Fibroblast of skin of right quadriceps (primary cell): ENCODE measurements at regions not wholly inside any gene's neighbourhood (a gene's known extent, or its start where the extent isn't known, plus 50 kb on each side); places are given as distances from the start of the nearest gene placed in this dataset.

Experiments
- DNase-seq: peaks from one replicate; pipeline ENCODE4 v3.0.0-alpha.2; 2013

- no peak for DNase-seq
Measured at GRCh38 chr11:70733327-70734325, 335.3 kb downstream of the CTTN start.

- no peak for DNase-seq
Measured at GRCh38 chr11:70734379-70734778, 336.1 kb downstream of the CTTN start.

GRCh38 chr11:70734911-70735310 is 336.6 kb downstream of the CTTN start:
- DNase-seq, result no peak

- no peak for DNase-seq
Measured at GRCh38 chr11:70735976-70736375, 337.6 kb downstream of the CTTN start.

GRCh38 chr11:70736461-70736860 is 338.1 kb downstream of the CTTN start:
- DNase-seq, result no peak

- DNase-seq, result no peak
Measured at GRCh38 chr11:70736937-70737640, 338.8 kb downstream of the CTTN start.

GRCh38 chr11:70737816-70738630 is 339.7 kb downstream of the CTTN start:
- DNase-seq, result no peak

GRCh38 chr11:70738661-70739060 is 340.3 kb downstream of the CTTN start:
- no peak for DNase-seq

- DNase-seq, result no peak
Measured at GRCh38 chr11:70739091-70739490, 340.8 kb downstream of the CTTN start.

GRCh38 chr11:70739811-70740487 is 341.6 kb downstream of the CTTN start:
- DNase-seq, result no peak

- no peak for DNase-seq
Measured at GRCh38 chr11:70740488-70740851, 342.1 kb downstream of the CTTN start.

- DNase-seq, result no peak
Measured at GRCh38 chr11:70741085-70741484, 342.8 kb downstream of the CTTN start.

- DNase-seq, result no peak
Measured at GRCh38 chr11:70742553-70743291, 344.4 kb downstream of the CTTN start.

- no peak for DNase-seq
Measured at GRCh38 chr11:70743329-70743728, 345.0 kb downstream of the CTTN start.

- DNase-seq, result no peak
Measured at GRCh38 chr11:70743941-70744351, 345.6 kb downstream of the CTTN start.

- DNase-seq, result no peak
Measured at GRCh38 chr11:70744396-70745185, 346.3 kb downstream of the CTTN start.

GRCh38 chr11:70745451-70745850 is 347.1 kb downstream of the CTTN start:
- no peak for DNase-seq

GRCh38 chr11:70745941-70746340 is 347.6 kb downstream of the CTTN start:
- no peak for DNase-seq

- DNase-seq, result no peak
Measured at GRCh38 chr11:70746351-70746750, 348.0 kb downstream of the CTTN start.

- no peak for DNase-seq
Measured at GRCh38 chr11:70747285-70747684, 349.0 kb downstream of the CTTN start.

GRCh38 chr11:70747921-70748320 is 349.6 kb downstream of the CTTN start:
- DNase-seq, result no peak
